Coronary artery (tissue), 2 donors: ENCODE measurements at regions not wholly inside any gene's neighbourhood (a gene's known extent, or its start where the extent isn't known, plus 50 kb on each side); places are given as distances from the start of the nearest gene placed in this dataset.
"Not testable (repeated sequence)": the region's sequence is repeated elsewhere in the genome, so short reads cannot be mapped to it uniquely, and the experiment has no call there.

Source experiments
- DNase-seq: peaks from one replicate; pipeline ENCODE4 v3.0.0-alpha.2; 2017; ENCODE audit warnings: low spot score
- H3K27ac ChIP-seq, 2 donors: fragments of 200-600 bp; sonication (generic); one replicate each; pipeline ENCODE4 v1.5.1; 2016 to 2019
- H3K4me3 ChIP-seq: fragments of 200-600 bp; sonication (generic); 2 replicates; pipeline ENCODE4 v1.5.1; 2016; ENCODE audit warnings: mild to moderate bottlenecking, moderate library complexity
- CTCF ChIP-seq: fragments of 200-600 bp; sonication (generic); IDR thresholded peaks from one replicate; pipeline ENCODE4 v1.5.1; 2019; ENCODE audit warnings: antibody characterized with exemption

- no peak for TF ChIP-seq CTCF
- no peak for DNase-seq
- no peak overlapping the region for H3K27ac ChIP-seq
- no peak overlapping the region for H3K4me3 ChIP-seq
These were observed 86.4 kb upstream of the DGKB start for GRCh38 chr7:14988941-14989340.

GRCh38 chr7:14978687-14979086 is 76.1 kb upstream of the DGKB start:
- DNase-seq, result no peak
- H3K4me3 ChIP-seq, result no peak overlapping the region
- H3K27ac ChIP-seq, result no peak overlapping the region
- no peak for TF ChIP-seq CTCF

GRCh38 chr7:14974688-14975087 is 72.1 kb upstream of the DGKB start:
- no peak for TF ChIP-seq CTCF
- Histone ChIP-seq H3K4me3 (no peak overlapping the region), H3K27ac (no peak overlapping the region)
- DNase-seq, result no peak

- TF ChIP-seq CTCF, result no peak
- Histone ChIP-seq H3K4me3 (no peak overlapping the region), H3K27ac (no peak overlapping the region)
- no peak for DNase-seq
These were observed 71.3 kb upstream of the DGKB start for GRCh38 chr7:14973712-14974428.

GRCh38 chr7:14971678-14972077 is 69.1 kb upstream of the DGKB start:
- H3K4me3 ChIP-seq, DNase-seq, H3K27ac ChIP-seq: not testable (repeated sequence)

GRCh38 chr7:14967376-14967775 is 64.8 kb upstream of the DGKB start:
- H3K4me3 ChIP-seq, DNase-seq, H3K27ac ChIP-seq: not testable (repeated sequence)

- no peak for TF ChIP-seq CTCF
- Histone ChIP-seq H3K4me3 (no peak overlapping the region), H3K27ac (no peak overlapping the region)
- no peak for DNase-seq
These were observed 60.2 kb upstream of the DGKB start for GRCh38 chr7:14962778-14963177.

- H3K27ac ChIP-seq, result no peak overlapping the region
- H3K4me3 ChIP-seq, result no peak overlapping the region
- no peak for TF ChIP-seq CTCF
- no peak for DNase-seq
These were observed 58.2 kb upstream of the DGKB start for GRCh38 chr7:14960721-14961120.
